Putamen (tissue), 1 donor: ENCODE measurements at regions not wholly inside any gene's neighbourhood (a gene's known extent, or its start where the extent isn't known, plus 50 kb on each side); places are given as distances from the start of the nearest gene placed in this dataset.
"Not testable (repeated sequence)": the region's sequence is repeated elsewhere in the genome, so short reads cannot be mapped to it uniquely, and the experiment has no call there.

Experiments
- DNase-seq: peaks from one replicate; pipeline ENCODE4 v3.0.0-alpha.2; 2016; ENCODE audit warnings: low spot score

- no peak for DNase-seq
Measured at GRCh38 chr2:59791004-59791618, 762.3 kb downstream of the BCL11A start.

GRCh38 chr2:59790186-59791003 lies 763.1 kb downstream of the BCL11A start:
- no peak for DNase-seq

- DNase-seq, result no peak
Measured at GRCh38 chr2:59789523-59789922, 763.9 kb downstream of the BCL11A start.

GRCh38 chr2:59787095-59787494 lies 766.4 kb downstream of the BCL11A start:
- no peak for DNase-seq

DNA sequence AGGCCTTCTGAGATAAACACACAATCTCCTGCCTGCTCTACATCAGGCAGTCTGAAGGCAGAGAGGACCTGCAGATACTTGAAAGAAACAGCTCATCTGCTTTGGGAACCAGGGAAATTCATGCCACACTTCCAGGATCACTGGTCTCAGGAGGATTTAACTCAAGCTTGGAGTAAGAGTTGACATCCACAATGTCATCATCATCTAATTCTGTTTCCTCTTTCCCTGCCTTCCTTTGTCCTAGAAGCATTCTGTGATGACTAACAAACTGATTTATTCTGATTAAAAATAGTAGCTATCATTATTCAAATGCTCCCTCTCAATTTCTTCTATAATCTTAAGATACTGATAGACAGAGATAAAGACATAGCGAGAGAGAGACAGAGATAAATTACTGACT lies 766.8 kb downstream of the BCL11A start:
- DNase-seq, result no peak

GRCh38 chr2:59779571-59779970 lies 773.9 kb downstream of the BCL11A start:
- DNase-seq, result no peak

GRCh38 chr2:59777120-59777519 lies 776.3 kb downstream of the BCL11A start:
- DNase-seq, result no peak

GRCh38 chr2:59776726-59777008 lies 776.8 kb downstream of the BCL11A start:
- DNase-seq, result no peak

GRCh38 chr2:59774821-59775433 lies 778.5 kb downstream of the BCL11A start:
- no peak for DNase-seq

- DNase-seq, result peak; percentile 39
Measured at GRCh38 chr2:59770651-59771050, 782.8 kb downstream of the BCL11A start.

GRCh38 chr2:59761966-59762365 lies 791.5 kb downstream of the BCL11A start:
- no peak for DNase-seq

GRCh38 chr2:59756150-59756549 lies 797.3 kb downstream of the BCL11A start:
- no peak for DNase-seq

DNA sequence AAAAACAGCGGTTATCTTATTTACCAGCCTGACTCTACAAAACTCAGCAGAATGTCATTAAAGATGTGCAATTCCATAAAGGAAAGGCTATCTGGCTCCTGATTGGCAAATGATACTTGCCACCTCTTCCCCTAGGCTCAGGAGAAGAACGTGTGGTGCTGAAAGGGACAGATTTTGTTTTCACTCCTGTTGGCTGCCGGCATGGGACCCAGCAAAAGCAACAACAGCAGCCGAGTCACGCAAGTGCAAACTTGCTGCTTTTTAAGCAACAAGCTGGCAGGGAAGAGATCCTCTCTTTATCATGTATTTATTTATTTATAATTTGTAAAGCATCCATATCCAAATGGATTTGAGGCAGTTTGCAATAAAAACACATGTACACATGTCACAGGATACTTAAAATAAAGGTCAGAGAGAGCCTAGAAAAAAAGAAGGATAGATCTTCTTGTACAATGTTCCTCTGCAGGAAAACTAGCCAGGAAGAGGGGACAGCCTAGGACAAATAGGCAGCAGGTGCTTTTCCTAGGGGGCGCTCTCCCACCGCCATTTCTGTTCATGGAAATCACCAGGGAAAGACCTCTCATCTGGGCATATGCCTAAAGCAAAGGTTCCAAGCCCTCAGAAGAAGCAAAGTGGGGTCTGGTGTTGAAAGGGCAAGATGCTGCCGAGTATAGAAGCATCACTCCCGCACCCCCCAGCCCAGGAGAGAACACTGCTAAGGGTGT lies 799.3 kb downstream of the BCL11A start:
- DNase-seq, result no peak

DNA sequence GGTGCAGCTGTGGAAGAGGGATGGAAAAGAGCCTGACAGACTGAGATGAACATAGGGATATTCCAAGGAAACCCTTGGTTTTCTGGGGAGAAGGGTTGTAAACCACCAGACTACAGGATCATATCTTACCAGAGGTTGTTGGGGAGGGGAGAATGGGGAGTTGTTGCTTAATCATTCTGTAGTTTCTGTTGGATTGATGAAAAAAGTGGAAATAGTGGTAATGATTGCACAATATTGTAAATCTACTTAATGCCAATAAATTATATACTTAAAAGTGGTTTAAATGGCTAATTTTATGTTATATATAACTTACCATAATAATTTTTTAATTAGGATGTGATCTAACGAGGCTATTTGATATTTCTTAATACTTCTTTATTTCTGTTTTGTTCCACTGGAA lies 800.9 kb downstream of the BCL11A start:
- DNase-seq, result no peak

DNA sequence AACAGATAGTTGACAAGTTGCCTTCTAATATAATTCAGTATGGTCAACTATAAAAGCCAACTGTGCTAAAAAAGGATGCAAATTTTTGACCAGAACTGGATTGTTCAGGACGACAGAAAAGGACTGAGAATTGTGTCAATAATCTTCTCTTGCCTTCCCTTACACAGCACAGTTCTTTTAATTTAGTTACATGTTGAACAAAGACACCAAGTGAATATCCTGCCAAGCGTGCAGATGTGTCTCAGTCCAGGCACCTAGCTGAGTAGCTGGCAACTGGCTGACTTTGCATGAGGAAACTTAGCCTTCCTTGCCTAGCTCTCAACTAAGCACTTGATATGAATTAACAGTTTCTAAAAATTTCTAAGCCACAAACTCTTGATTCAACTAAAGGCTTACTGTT lies 801.4 kb downstream of the BCL11A start:
- DNase-seq, result no peak

DNA sequence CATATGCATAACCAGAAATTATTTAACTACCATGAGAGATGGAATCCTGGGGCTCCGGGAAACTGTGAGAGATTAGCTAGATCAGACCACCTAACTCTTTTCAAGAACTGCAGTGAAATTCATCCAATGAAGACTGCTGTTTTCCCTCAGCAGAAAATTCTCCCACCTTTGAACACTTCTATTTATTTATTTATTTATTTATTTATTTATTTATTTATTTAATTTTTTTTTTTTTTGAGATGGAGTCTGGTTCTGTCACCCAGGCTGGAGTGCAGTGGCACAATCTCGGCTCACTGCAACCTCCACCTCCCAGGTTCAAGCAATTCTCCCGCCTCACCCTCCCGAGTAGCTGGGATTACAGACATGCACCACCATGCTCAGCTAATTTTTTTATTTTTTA lies 802.2 kb downstream of the BCL11A start:
- not testable (repeated sequence) for DNase-seq

- no peak for DNase-seq
Measured at GRCh38 chr2:59746291-59746690, 807.2 kb downstream of the BCL11A start.

DNA sequence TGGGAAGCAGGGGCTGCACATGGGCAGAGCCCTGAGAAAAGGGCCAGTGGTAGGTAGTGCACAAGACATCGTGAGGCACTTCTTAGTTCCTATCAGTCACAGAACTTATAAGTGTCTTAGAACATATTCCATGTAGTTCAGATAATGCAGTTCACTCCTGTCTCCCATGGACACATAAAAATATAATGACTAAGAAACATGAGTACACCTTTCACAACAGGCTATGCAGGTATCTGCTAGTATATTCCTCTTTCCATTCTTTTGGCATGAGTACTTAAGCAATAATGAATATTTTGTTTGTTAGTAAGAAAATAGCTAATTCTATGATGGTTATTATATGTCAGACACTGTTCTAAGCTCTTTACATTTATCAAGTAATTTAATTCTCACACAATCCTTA lies 808.4 kb downstream of the BCL11A start:
- no peak for DNase-seq

DNA sequence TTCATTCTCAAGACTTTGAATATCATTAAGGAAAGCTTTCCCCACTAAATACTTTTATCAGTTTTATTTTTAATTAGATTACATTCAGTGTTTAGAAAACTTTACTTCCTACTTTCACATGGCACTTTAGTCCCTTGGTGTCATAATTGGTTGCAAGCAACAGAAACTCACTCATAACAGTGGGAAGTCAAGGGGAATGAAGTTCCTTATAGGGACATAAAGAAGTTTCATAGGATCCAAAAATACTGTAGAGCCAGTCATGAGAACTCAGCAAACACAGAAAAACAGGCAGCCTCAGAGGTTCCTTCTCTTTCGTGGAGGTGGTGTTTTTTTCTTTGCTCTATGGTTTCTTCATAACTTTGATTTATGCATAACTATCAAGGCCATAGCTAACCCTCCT lies 809.0 kb downstream of the BCL11A start:
- no peak for DNase-seq

- DNase-seq, result no peak
Measured at GRCh38 chr2:59741840-59742239, 811.6 kb downstream of the BCL11A start.

GRCh38 chr2:59739166-59739565 lies 814.3 kb downstream of the BCL11A start:
- DNase-seq, result no peak

DNA sequence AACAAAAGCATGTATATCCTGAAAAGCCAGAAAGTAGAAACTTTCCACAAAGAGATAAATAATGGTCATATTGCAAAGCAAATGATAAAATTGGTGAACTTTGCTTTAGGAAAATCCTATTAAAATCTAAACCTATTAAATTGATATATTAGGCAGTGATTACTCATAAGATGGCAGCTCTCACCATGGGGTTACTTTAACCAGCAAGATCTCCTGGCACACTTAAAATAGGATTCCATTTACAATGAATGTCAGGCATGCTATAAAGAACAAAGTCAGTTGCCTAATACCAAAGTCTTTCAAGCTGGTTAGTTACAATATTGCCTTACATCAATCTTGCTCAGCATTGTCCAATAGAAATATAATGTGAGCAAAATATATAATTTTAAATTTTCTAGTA lies 816.2 kb downstream of the BCL11A start:
- no peak for DNase-seq

GRCh38 chr2:59734743-59735142 lies 818.7 kb downstream of the BCL11A start:
- no peak for DNase-seq
